Keratinocyte (primary cell): ENCODE measurements at regions not wholly inside any gene's neighbourhood (a gene's known extent, or its start where the extent isn't known, plus 50 kb on each side); places are given as distances from the start of the nearest gene placed in this dataset.

Experiments
- EZH2 ChIP-seq: IDR thresholded peaks from one replicate; pipeline ENCODE4 v1.6.1; 2012; ENCODE audit warnings: inconsistent platforms, mild to moderate bottlenecking, low read length, moderate library complexity
- TF ChIP-seq, protein P1 (sequence below), 3 experiments: IDR thresholded peaks in 1 of 3; conservative IDR thresholded peaks in 1 of 3; optimal IDR thresholded peaks in 1 of 3; 2 replicates in 2 of 3; 3 replicates in 1 of 3; pipeline versions ENCODE3 to v1.5.1; 2011; ENCODE audit warnings: low read length in 3 of 3, mild to moderate bottlenecking in 3 of 3, moderate library complexity in 2 of 3, control low read depth in 1 of 3, inconsistent platforms in 1 of 3; ENCODE audit not compliant: insufficient read depth in 2 of 3; ENCODE audit errors: extremely low read depth in 1 of 3

DNA sequence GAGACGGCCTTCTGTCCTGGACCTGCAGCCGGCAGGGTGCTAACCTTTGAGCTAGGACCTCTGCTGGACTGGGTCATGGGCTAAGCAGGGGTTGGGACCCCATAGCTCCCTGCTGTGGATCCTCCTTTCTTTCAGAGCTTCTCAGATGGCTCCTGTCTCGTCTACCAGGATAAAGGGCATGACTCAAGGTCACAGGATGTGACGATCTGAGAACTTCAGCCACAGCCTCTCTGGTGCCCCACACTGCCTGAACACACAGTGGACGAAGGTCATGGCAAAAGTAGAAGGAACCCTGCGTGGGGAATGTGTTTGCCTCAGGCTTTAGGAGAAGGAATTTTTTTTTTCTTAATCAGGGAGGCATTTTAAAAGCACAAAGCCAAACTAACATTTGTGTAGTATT, 196.7 kb downstream of the TRIM29 start:
- TF ChIP-seq, protein P1, sequence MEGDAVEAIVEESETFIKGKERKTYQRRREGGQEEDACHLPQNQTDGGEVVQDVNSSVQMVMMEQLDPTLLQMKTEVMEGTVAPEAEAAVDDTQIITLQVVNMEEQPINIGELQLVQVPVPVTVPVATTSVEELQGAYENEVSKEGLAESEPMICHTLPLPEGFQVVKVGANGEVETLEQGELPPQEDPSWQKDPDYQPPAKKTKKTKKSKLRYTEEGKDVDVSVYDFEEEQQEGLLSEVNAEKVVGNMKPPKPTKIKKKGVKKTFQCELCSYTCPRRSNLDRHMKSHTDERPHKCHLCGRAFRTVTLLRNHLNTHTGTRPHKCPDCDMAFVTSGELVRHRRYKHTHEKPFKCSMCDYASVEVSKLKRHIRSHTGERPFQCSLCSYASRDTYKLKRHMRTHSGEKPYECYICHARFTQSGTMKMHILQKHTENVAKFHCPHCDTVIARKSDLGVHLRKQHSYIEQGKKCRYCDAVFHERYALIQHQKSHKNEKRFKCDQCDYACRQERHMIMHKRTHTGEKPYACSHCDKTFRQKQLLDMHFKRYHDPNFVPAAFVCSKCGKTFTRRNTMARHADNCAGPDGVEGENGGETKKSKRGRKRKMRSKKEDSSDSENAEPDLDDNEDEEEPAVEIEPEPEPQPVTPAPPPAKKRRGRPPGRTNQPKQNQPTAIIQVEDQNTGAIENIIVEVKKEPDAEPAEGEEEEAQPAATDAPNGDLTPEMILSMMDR (optimal IDR thresholded peaks at IDR 0.05 in 1 of 3, IDR thresholded peaks at IDR 0.05 in 1 of 3, conservative IDR thresholded peaks at IDR 0.05 in 1 of 3; ENCODE audit: extremely low read depth in 1 of 3, insufficient read depth in 2 of 3, low read length in 3 of 3) = no peak
- no peak for TF ChIP-seq EZH2
